PFSK-1 (cell line): ENCODE measurements at regions not wholly inside any gene's neighbourhood (a gene's known extent, or its start where the extent isn't known, plus 50 kb on each side); places are given as distances from the start of the nearest gene placed in this dataset.

ENCODE experiments used
- FOXP2 ChIP-seq: optimal IDR thresholded peaks from 2 replicates; pipeline ENCODE3; 2011; ENCODE audit warnings: borderline replicate concordance, control low read depth, inconsistent platforms; ENCODE audit not compliant: insufficient read depth; ENCODE audit errors: extremely low read length, extremely low read depth
- POLR2AphosphoS5 ChIP-seq: IDR thresholded peaks from 2 replicates; pipeline ENCODE4 v1.6.1; 2012; ENCODE audit warnings: low read depth, mild to moderate bottlenecking, control low read depth, low read length, moderate library complexity
- SIN3A ChIP-seq: IDR thresholded peaks from 2 replicates; pipeline ENCODE4 v1.6.1; 2012; ENCODE audit warnings: mild to moderate bottlenecking, low read length, moderate library complexity, borderline replicate concordance; ENCODE audit not compliant: insufficient read depth
- TAF1 ChIP-seq: IDR thresholded peaks from 2 replicates; pipeline ENCODE4 v1.6.1; 2012; ENCODE audit warnings: low read length, control low read depth, borderline replicate concordance; ENCODE audit not compliant: insufficient read depth
- TF ChIP-seq, protein P1 (sequence below), 2 experiments: IDR thresholded peaks; 2 replicates each; pipeline versions ENCODE4 v1.6.1 to v1.8.0; 2011 to 2012; ENCODE audit warnings: low read depth in 2 of 2, low read length in 2 of 2, control low read depth in 1 of 2, inconsistent platforms in 1 of 2, mild to moderate bottlenecking in 1 of 2, moderate library complexity in 1 of 2; ENCODE audit not compliant: insufficient read depth in 1 of 2

DNA sequence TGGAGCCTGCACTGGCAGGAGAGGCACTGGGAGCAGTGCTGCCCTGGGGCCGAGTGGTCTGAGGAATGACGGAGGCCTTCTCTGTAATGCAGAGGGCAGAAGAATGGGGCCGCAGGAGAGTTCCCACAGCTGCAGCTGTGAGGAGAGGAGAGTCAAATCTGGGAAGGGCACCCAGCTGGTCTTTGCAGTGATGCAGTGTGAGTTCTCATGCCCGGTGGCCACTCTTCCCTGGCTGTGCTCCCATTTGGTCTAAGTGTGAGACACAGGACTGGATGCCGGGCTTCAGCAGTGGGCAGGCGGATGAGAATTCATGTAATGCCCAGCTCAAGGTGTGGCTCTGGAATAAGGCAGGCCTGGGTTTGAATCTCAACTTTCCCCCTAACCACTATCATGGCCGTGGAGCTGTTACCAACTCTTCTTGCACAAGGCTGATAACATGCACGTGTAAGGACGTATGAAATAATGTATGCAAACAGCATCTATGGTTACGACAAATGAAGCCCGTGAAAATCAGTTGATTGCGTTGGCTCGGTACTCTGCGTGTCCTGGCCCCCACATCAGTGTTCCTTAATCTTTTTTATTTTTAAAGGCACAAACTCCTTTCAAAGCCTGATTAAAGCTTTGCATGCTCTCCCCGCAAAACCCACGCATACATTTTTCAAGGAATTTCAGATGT is 71.6 kb downstream of the ACKR3 start:
- TF ChIP-seq FOXP2 (no peak), TAF1 (no peak), POLR2AphosphoS5 (no peak), SIN3A (no peak)
- TF ChIP-seq, protein P1, sequence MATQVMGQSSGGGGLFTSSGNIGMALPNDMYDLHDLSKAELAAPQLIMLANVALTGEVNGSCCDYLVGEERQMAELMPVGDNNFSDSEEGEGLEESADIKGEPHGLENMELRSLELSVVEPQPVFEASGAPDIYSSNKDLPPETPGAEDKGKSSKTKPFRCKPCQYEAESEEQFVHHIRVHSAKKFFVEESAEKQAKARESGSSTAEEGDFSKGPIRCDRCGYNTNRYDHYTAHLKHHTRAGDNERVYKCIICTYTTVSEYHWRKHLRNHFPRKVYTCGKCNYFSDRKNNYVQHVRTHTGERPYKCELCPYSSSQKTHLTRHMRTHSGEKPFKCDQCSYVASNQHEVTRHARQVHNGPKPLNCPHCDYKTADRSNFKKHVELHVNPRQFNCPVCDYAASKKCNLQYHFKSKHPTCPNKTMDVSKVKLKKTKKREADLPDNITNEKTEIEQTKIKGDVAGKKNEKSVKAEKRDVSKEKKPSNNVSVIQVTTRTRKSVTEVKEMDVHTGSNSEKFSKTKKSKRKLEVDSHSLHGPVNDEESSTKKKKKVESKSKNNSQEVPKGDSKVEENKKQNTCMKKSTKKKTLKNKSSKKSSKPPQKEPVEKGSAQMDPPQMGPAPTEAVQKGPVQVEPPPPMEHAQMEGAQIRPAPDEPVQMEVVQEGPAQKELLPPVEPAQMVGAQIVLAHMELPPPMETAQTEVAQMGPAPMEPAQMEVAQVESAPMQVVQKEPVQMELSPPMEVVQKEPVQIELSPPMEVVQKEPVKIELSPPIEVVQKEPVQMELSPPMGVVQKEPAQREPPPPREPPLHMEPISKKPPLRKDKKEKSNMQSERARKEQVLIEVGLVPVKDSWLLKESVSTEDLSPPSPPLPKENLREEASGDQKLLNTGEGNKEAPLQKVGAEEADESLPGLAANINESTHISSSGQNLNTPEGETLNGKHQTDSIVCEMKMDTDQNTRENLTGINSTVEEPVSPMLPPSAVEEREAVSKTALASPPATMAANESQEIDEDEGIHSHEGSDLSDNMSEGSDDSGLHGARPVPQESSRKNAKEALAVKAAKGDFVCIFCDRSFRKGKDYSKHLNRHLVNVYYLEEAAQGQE (IDR thresholded peaks at IDR 0.05; ENCODE audit: insufficient read depth in 1 of 2, low read depth in 2 of 2, low read length in 2 of 2) = no peak

DNA sequence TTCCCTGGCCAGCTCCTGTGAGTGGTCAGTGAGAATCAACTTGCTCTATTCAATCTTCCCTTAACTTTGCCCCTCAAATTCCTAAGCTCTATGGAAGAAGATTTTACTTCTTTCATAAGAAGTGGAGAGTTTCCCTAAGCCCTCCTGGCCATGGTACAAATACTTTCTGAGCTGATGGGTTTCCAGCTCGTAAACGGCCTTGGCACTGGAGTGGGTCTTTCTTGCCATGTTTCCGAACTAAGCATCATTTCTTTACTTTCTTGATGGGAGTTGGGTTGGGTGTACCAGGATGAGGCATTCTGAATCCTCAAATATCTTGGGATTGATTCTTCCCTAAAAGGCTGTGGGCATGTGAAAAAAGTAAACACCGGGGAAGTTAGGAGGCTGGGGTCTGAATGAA is 72.5 kb downstream of the ACKR3 start:
- TF ChIP-seq FOXP2 (no peak), SIN3A (no peak), POLR2AphosphoS5 (no peak), TAF1 (no peak)
- TF ChIP-seq, protein P1 (IDR thresholded peaks at IDR 0.05; ENCODE audit: insufficient read depth in 1 of 2, low read depth in 2 of 2, low read length in 2 of 2) = no peak

DNA sequence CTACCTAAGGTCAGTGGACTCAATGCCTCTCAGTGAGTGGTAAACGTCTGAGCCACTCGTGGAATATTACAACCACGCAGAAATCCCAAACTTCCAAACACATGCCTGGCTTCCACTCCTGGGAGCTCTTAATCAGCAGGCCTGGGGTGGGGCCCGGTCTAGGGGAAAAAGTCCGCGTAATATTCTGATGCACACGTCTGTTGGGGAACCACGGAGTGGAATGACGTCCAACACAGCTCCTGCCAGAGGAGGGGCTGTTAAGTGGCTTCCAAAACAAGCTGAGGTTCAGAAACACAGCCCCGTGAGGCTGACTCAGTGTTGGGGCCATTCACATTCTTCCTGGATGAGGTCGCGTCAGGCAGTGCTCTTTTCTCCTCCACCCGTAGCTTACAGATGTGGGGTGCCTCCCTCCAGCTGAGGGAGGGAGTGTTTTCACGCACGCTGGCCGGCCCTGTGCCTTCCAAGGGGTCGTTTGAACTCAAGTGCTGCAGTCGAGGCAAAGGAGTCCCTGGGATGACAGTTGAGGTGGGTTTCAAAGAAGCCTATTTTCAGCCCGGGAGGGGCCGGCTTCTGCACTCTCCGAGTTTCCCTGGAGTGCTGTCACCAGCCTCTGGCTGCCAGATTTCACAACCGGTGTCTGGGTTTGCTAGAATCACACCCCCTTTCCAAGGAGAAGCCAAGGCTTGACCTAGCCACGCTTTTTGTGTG is 73.1 kb downstream of the ACKR3 start:
- no peak for TF ChIP-seq TAF1
- TF ChIP-seq, protein P1 (IDR thresholded peaks at IDR 0.05; ENCODE audit: insufficient read depth in 1 of 2, low read depth in 2 of 2, low read length in 2 of 2) = no peak
- TF ChIP-seq FOXP2 = no peak
- no peak for TF ChIP-seq POLR2AphosphoS5
- no peak for TF ChIP-seq SIN3A

DNA sequence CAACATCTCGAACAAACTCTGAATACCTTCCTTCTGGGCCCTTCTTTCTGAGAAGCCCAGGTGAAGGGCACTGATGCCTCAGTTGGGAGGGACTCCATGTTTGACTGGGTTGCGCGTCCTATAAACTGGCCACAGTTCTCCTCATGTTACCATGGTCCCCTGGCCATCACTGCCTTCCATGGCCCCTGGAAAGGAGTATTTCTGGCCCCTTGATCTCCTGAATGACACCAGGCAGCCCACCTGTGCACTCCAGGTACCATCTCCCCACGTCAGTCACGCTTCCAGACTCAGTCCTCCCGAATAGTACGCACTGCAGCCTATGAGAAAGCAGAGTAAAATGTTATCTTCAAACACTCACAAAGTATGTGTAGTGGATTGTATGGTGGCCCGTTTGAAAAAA is 73.9 kb downstream of the ACKR3 start:
- no peak for TF ChIP-seq POLR2AphosphoS5
- no peak for TF ChIP-seq TAF1
- no peak for TF ChIP-seq SIN3A
- no peak for TF ChIP-seq FOXP2
- TF ChIP-seq, protein P1 (IDR thresholded peaks at IDR 0.05; ENCODE audit: insufficient read depth in 1 of 2, low read depth in 2 of 2, low read length in 2 of 2) = no peak
